ENCODE measurements at regions not wholly inside any gene's neighbourhood (a gene's known extent, or its start where the extent isn't known, plus 50 kb on each side); places are given as distances from the start of the nearest gene placed in this dataset.

- no peaks in the 10 kb centered on the region for H3K4me1 ChIP-seq (ENCODE audit: control insufficient read depth, insufficient read depth, low read length)
- H3K36me3 ChIP-seq (ENCODE audit: control insufficient read depth, insufficient read depth, low read length): peaks cover 8% of the 10 kb centered on the region
- no peaks in the 10 kb centered on the region for H3K9me3 ChIP-seq (ENCODE audit: control insufficient read depth, insufficient read depth, low read length)
- no peak overlapping the region for H3K4me3 ChIP-seq (ENCODE audit: low read depth, low read length)
- peak in 1 of 6 donors; percentile 52 for DNase-seq (ENCODE audit: low read depth in 4 of 6, low spot score in 6 of 6)
- H3K27ac ChIP-seq (ENCODE audit: low read depth, low read length): no peak overlapping the region
- no peaks in the 10 kb centered on the region for H3K27me3 ChIP-seq (ENCODE audit: control insufficient read depth, insufficient read depth, low read length)
- WGBS (ENCODE audit: insufficient coverage): 80% methylated on average over 4 of the region's 6 CpGs
These were observed 304.3 kb upstream of the UMPS start for GRCh38 chr3:124425972-124426371.

DNA sequence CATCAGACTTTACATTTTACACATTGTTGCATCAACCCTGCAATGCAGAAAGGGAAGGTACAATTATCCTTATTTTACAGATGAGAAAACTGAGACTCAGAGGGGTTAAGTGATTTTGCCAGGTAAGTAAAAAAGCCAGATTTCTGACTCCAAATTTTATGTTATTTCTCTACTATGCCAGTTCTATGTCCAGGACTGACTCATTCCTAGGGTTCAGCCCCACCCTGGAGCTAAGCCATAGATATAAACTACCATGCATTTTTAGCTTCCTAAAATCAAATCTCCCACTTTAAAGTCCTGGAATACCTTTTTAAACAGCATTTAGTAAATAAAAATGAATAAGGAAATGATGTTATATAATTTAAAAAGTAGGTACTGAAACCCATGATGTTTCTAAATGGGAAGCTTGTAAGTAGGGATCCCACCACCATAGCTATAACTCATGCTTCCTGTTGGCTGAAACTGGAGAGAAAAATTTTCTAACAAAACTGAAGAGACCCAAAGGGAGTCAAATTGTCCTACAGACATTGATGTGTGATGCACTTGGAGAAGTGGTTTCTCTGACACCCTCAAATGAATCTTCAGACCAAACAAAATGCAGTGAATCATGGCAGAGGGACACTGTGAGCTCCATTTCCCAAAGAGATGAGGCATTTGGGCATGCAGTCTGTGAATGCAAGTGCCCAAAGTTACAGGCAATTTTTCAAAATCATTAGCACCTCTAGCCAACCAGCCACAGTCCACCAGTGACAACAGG lies 301.7 kb upstream of the UMPS start:
- H3K4me1 ChIP-seq (ENCODE audit: control insufficient read depth, insufficient read depth, low read length): no peaks in the 10 kb centered on the region
- DNase-seq (ENCODE audit: low read depth in 4 of 6, low spot score in 6 of 6): peak in 1 of 6 donors; percentile 14
- H3K27me3 ChIP-seq (ENCODE audit: control insufficient read depth, insufficient read depth, low read length): no peaks in the 10 kb centered on the region
- H3K9me3 ChIP-seq (ENCODE audit: control insufficient read depth, insufficient read depth, low read length): no peaks in the 10 kb centered on the region
- no peak overlapping the region for H3K27ac ChIP-seq (ENCODE audit: low read depth, low read length)
- H3K4me3 ChIP-seq (ENCODE audit: low read depth, low read length): no peak overlapping the region
- H3K36me3 ChIP-seq (ENCODE audit: control insufficient read depth, insufficient read depth, low read length): peaks cover 10% of the 10 kb centered on the region

GRCh38 chr3:124429129-124429815 lies 301.0 kb upstream of the UMPS start:
- 85% methylated on average over 3 of the region's 3 CpGs for WGBS (ENCODE audit: insufficient coverage)
- DNase-seq (ENCODE audit: low read depth in 4 of 6, low spot score in 6 of 6): peak in 1 of 6 donors; percentile 65
- H3K9me3 ChIP-seq (ENCODE audit: control insufficient read depth, insufficient read depth, low read length): no peaks in the 10 kb centered on the region
- peaks cover 13% of the 10 kb centered on the region for H3K36me3 ChIP-seq (ENCODE audit: control insufficient read depth, insufficient read depth, low read length)
- H3K4me1 ChIP-seq (ENCODE audit: control insufficient read depth, insufficient read depth, low read length): no peaks in the 10 kb centered on the region
- no peak overlapping the region for H3K4me3 ChIP-seq (ENCODE audit: low read depth, low read length)
- H3K27ac ChIP-seq (ENCODE audit: low read depth, low read length): no peak overlapping the region
- H3K27me3 ChIP-seq (ENCODE audit: control insufficient read depth, insufficient read depth, low read length): no peaks in the 10 kb centered on the region

DNA sequence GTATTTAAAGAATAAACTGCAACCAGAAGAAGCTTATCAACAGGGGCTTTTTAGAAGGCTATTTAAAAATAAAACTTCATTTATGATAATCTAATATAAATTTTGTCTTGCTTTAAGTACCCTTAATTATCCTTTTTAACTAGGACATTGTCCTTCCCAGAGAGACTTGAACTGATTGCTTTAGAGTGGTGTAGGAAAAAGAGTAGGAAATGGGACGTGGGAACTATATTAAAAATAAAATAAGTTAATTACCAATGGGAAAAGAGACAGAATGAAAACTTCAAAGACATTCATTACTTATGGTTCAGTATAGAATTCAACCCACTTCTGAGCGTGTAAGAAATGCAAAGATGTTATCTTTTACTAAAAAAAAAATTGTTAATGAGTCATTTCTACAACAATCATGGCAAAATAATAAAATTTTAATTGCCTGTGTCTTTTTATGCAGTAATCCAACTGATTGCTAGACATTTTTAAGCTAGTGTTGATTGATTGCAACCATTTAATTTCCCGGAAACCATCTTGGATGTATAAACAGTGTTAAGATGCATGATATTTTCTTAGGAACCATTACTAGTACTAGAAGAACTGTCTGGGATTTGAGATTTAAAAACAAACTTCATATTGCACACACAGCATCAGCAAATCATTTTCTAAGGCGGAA lies 298.8 kb upstream of the UMPS start:
- peaks cover 11% of the 10 kb centered on the region for H3K36me3 ChIP-seq (ENCODE audit: control insufficient read depth, insufficient read depth, low read length)

DNA sequence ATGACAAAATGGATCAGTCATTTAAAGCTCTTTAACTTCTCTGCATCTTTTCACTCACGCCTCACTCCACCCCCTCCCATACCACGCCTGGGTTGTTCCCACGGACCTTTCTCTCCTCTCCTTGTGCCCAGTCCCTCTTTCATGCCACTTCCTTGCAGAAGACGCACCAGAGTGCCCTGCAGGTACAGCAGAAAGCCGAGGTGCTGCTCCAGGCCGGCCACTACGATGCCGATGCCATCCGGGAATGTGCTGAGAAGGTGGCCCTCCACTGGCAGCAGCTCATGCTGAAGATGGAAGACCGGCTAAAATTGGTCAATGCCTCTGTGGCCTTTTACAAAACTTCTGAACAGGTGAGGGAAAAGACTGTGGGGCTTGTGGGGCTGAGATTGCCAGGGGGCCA lies 296.1 kb upstream of the UMPS start:
- no peak overlapping the region for H3K4me3 ChIP-seq (ENCODE audit: low read depth, low read length)
- WGBS (ENCODE audit: insufficient coverage): 97% methylated on average over 10 of the region's 10 CpGs
- no peaks in the 10 kb centered on the region for H3K9me3 ChIP-seq (ENCODE audit: control insufficient read depth, insufficient read depth, low read length)
- no peak overlapping the region for H3K27ac ChIP-seq (ENCODE audit: low read depth, low read length)
- H3K36me3 ChIP-seq (ENCODE audit: control insufficient read depth, insufficient read depth, low read length): peaks cover 14% of the 10 kb centered on the region
- no peak for DNase-seq (ENCODE audit: low read depth in 4 of 6, low spot score in 6 of 6)
- H3K27me3 ChIP-seq (ENCODE audit: control insufficient read depth, insufficient read depth, low read length): no peaks in the 10 kb centered on the region
- no peaks in the 10 kb centered on the region for H3K4me1 ChIP-seq (ENCODE audit: control insufficient read depth, insufficient read depth, low read length)

More for the DNA sequence above, 298.8 kb upstream of the UMPS start:
- no CpG with 5 or more reads among the region's 4 CpGs for WGBS (ENCODE audit: insufficient coverage)
- H3K9me3 ChIP-seq (ENCODE audit: control insufficient read depth, insufficient read depth, low read length): no peaks in the 10 kb centered on the region
- H3K4me3 ChIP-seq (ENCODE audit: low read depth, low read length): no peak overlapping the region
- DNase-seq (ENCODE audit: low read depth in 4 of 6, low spot score in 6 of 6): peak in 1 of 6 donors; percentile 80
- H3K27ac ChIP-seq (ENCODE audit: low read depth, low read length): no peak overlapping the region
- no peaks in the 10 kb centered on the region for H3K4me1 ChIP-seq (ENCODE audit: control insufficient read depth, insufficient read depth, low read length)
- H3K27me3 ChIP-seq (ENCODE audit: control insufficient read depth, insufficient read depth, low read length): no peaks in the 10 kb centered on the region

- 100% methylated on average over 2 of the region's 2 CpGs for WGBS (ENCODE audit: insufficient coverage)
- H3K36me3 ChIP-seq (ENCODE audit: control insufficient read depth, insufficient read depth, low read length): peaks cover 13% of the 10 kb centered on the region
These were observed 294.8 kb upstream of the UMPS start for GRCh38 chr3:124435467-124435866.

DNA sequence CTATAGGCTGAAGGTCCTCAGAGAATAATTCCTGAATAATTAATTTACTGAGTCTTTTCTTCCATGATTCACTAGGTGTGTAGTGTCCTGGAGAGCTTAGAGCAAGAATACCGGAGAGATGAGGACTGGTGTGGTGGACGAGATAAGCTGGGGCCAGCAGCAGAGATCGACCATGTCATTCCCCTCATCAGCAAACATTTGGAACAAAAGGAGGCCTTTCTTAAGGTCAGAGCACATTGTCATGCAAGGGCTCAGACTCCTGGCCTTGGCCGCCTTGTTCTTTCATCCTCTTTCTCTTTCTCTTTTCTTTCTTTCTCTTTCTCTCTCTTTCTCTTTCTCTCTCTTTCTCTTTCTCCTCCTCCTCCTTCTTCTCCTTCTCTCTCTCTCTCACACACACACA lies 291.4 kb upstream of the UMPS start:
- WGBS (ENCODE audit: insufficient coverage): 45% methylated on average over 4 of the region's 4 CpGs
- Histone ChIP-seq H3K4me3 (ENCODE audit: low read depth, low read length) (no peak overlapping the region), H3K36me3 (ENCODE audit: control insufficient read depth, insufficient read depth, low read length) (peaks cover 17% of the 10 kb centered on the region), H3K4me1 (ENCODE audit: control insufficient read depth, insufficient read depth, low read length) (no peaks in the 10 kb centered on the region), H3K27ac (ENCODE audit: low read depth, low read length) (no peak overlapping the region), H3K9me3 (ENCODE audit: control insufficient read depth, insufficient read depth, low read length) (no peaks in the 10 kb centered on the region), H3K27me3 (ENCODE audit: control insufficient read depth, insufficient read depth, low read length) (no peaks in the 10 kb centered on the region)
- no peak for DNase-seq (ENCODE audit: low read depth in 4 of 6, low spot score in 6 of 6)

More at GRCh38 chr3:124435467-124435866, 294.8 kb upstream of the UMPS start:
- no peak overlapping the region for H3K27ac ChIP-seq (ENCODE audit: low read depth, low read length)
- H3K27me3 ChIP-seq (ENCODE audit: control insufficient read depth, insufficient read depth, low read length): no peaks in the 10 kb centered on the region
- H3K9me3 ChIP-seq (ENCODE audit: control insufficient read depth, insufficient read depth, low read length): no peaks in the 10 kb centered on the region
- no peak for DNase-seq (ENCODE audit: low read depth in 4 of 6, low spot score in 6 of 6)
- H3K4me3 ChIP-seq (ENCODE audit: low read depth, low read length): no peak overlapping the region
- no peaks in the 10 kb centered on the region for H3K4me1 ChIP-seq (ENCODE audit: control insufficient read depth, insufficient read depth, low read length)

GRCh38 chr3:124439603-124440002 lies 290.6 kb upstream of the UMPS start:
- Histone ChIP-seq H3K4me3 (ENCODE audit: low read depth, low read length) (no peak overlapping the region), H3K4me1 (ENCODE audit: control insufficient read depth, insufficient read depth, low read length) (no peaks in the 10 kb centered on the region), H3K27ac (ENCODE audit: low read depth, low read length) (no peak overlapping the region), H3K27me3 (ENCODE audit: control insufficient read depth, insufficient read depth, low read length) (no peaks in the 10 kb centered on the region), H3K9me3 (ENCODE audit: control insufficient read depth, insufficient read depth, low read length) (no peaks in the 10 kb centered on the region), H3K36me3 (ENCODE audit: control insufficient read depth, insufficient read depth, low read length) (peaks cover 19% of the 10 kb centered on the region)
- DNase-seq (ENCODE audit: low read depth in 4 of 6, low spot score in 6 of 6): no peak
- WGBS (ENCODE audit: insufficient coverage): no CpG with 5 or more reads among the region's 1 CpG

- H3K36me3 ChIP-seq (ENCODE audit: control insufficient read depth, insufficient read depth, low read length): peaks cover 23% of the 10 kb centered on the region
- H3K27ac ChIP-seq (ENCODE audit: low read depth, low read length): no peak overlapping the region
- H3K4me3 ChIP-seq (ENCODE audit: low read depth, low read length): no peak overlapping the region
- H3K9me3 ChIP-seq (ENCODE audit: control insufficient read depth, insufficient read depth, low read length): no peaks in the 10 kb centered on the region
- no peak for DNase-seq (ENCODE audit: low read depth in 4 of 6, low spot score in 6 of 6)
- H3K4me1 ChIP-seq (ENCODE audit: control insufficient read depth, insufficient read depth, low read length): no peaks in the 10 kb centered on the region
- H3K27me3 ChIP-seq (ENCODE audit: control insufficient read depth, insufficient read depth, low read length): no peaks in the 10 kb centered on the region
- 84% methylated on average over 7 of the region's 9 CpGs for WGBS (ENCODE audit: insufficient coverage)
These were observed 288.5 kb upstream of the UMPS start for GRCh38 chr3:124441766-124442165.
